PFSK-1 (cell line): ENCODE measurements at regions not wholly inside any gene's neighbourhood (a gene's known extent, or its start where the extent isn't known, plus 50 kb on each side); places are given as distances from the start of the nearest gene placed in this dataset.

Experiments used
- FOXP2 ChIP-seq: optimal IDR thresholded peaks from 2 replicates; pipeline ENCODE3; 2011; ENCODE audit warnings: borderline replicate concordance, control low read depth, inconsistent platforms; ENCODE audit not compliant: insufficient read depth; ENCODE audit errors: extremely low read length, extremely low read depth
- POLR2AphosphoS5 ChIP-seq: IDR thresholded peaks from 2 replicates; pipeline ENCODE4 v1.6.1; 2012; ENCODE audit warnings: low read depth, mild to moderate bottlenecking, control low read depth, low read length, moderate library complexity
- REST ChIP-seq, 2 experiments: IDR thresholded peaks; 2 replicates each; pipeline versions ENCODE4 v1.6.1 to v1.8.0; 2011 to 2012; ENCODE audit warnings: low read depth in 2 of 2, low read length in 2 of 2, control low read depth in 1 of 2, inconsistent platforms in 1 of 2, mild to moderate bottlenecking in 1 of 2, moderate library complexity in 1 of 2; ENCODE audit not compliant: insufficient read depth in 1 of 2
- SIN3A ChIP-seq: IDR thresholded peaks from 2 replicates; pipeline ENCODE4 v1.6.1; 2012; ENCODE audit warnings: mild to moderate bottlenecking, low read length, moderate library complexity, borderline replicate concordance; ENCODE audit not compliant: insufficient read depth
- TAF1 ChIP-seq: IDR thresholded peaks from 2 replicates; pipeline ENCODE4 v1.6.1; 2012; ENCODE audit warnings: low read length, control low read depth, borderline replicate concordance; ENCODE audit not compliant: insufficient read depth

- TF ChIP-seq REST (IDR thresholded peaks at IDR 0.05; ENCODE audit: insufficient read depth in 1 of 2, low read depth in 2 of 2, low read length in 2 of 2) = no peak
- no peak for TF ChIP-seq TAF1
- TF ChIP-seq SIN3A = no peak
- no peak for TF ChIP-seq FOXP2
- no peak for TF ChIP-seq POLR2AphosphoS5
Observed at GRCh38 chr20:40538131-40538530, 150.9 kb downstream of the MAFB start.

GRCh38 chr20:40536808-40537207, 152.2 kb downstream of the MAFB start:
- no peak for TF ChIP-seq FOXP2
- no peak for TF ChIP-seq POLR2AphosphoS5
- no peak for TF ChIP-seq SIN3A
- TF ChIP-seq REST (IDR thresholded peaks at IDR 0.05; ENCODE audit: insufficient read depth in 1 of 2, low read depth in 2 of 2, low read length in 2 of 2) = no peak
- no peak for TF ChIP-seq TAF1

GRCh38 chr20:40535816-40536215, 153.2 kb downstream of the MAFB start:
- TF ChIP-seq TAF1 (no peak), REST (IDR thresholded peaks at IDR 0.05; ENCODE audit: insufficient read depth in 1 of 2, low read depth in 2 of 2, low read length in 2 of 2) (no peak), SIN3A (no peak), FOXP2 (no peak), POLR2AphosphoS5 (no peak)

GRCh38 chr20:40532103-40532502, 156.9 kb downstream of the MAFB start:
- TF ChIP-seq REST (IDR thresholded peaks at IDR 0.05; ENCODE audit: insufficient read depth in 1 of 2, low read depth in 2 of 2, low read length in 2 of 2) (no peak), FOXP2 (no peak), POLR2AphosphoS5 (no peak), SIN3A (no peak), TAF1 (no peak)

- TF ChIP-seq SIN3A (no peak), FOXP2 (no peak), TAF1 (no peak), REST (IDR thresholded peaks at IDR 0.05; ENCODE audit: insufficient read depth in 1 of 2, low read depth in 2 of 2, low read length in 2 of 2) (no peak), POLR2AphosphoS5 (no peak)
Observed at GRCh38 chr20:40525351-40525750, 163.7 kb downstream of the MAFB start.
